NT2/D1 (cell line): ENCODE measurements at regions not wholly inside any gene's neighbourhood (a gene's known extent, or its start where the extent isn't known, plus 50 kb on each side); places are given as distances from the start of the nearest gene placed in this dataset.

Experiments used
- YY1 ChIP-seq: IDR thresholded peaks from 2 replicates; pipeline ENCODE4 v1.6.1; 2011; ENCODE audit not compliant: insufficient read length, insufficient read depth
- ZNF274 ChIP-seq: IDR thresholded peaks from 2 replicates; pipeline ENCODE4 v1.6.1; 2011; ENCODE audit warnings: mild to moderate bottlenecking, low read depth, low read length

DNA sequence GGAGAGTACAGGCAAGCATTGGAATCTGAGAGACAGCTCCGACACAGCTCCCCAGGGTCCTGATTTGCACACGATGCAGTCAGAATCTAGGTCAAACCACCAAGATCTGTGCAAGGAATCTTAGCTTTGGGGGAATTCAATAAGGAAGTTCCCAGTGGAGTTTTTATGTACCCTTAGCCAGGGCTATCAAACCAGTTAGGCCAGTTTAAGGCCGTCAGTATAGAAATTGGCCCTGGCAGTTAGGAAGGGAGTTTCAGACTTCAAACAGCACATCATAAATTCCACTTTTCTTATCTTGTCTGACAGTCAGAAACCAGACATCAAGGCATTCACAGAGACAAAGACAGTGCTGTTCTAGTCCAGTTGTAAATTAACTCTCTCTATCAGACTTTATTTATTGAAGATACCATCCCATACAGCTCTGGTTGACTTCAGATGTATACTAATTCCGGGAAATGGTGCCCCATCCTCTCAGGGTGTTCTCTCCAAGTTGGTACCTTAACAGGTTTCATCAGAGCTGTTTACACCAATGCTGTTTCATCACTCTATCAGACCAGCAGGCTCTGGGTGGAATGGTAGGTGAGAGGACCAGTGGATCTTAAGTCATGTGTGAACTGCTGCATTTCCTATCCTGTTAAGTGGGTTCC lies 157.5 kb upstream of the ATF7IP start:
- TF ChIP-seq YY1 (no peak), ZNF274 (no peak)
